ENCODE measurements at regions not wholly inside any gene's neighbourhood (a gene's known extent, or its start where the extent isn't known, plus 50 kb on each side); places are given as distances from the start of the nearest gene placed in this dataset.

- H3K27ac ChIP-seq (ENCODE audit: low read length), result no peak overlapping the region
- no peak overlapping the region for H3K4me3 ChIP-seq (ENCODE audit: low read length)
- ATAC-seq (no peak), DNase-seq (no peak)
- peaks cover 0 to 2% of the 10 kb centered on the region in 2 donors for H3K9me3 Mint-ChIP-seq
- H3K36me3 ChIP-seq (ENCODE audit: control insufficient read depth, insufficient read depth, low read length), result no peaks in the 10 kb centered on the region
- intact Hi-C loops (cut with micrococcal nuclease), result no loop called here
- H3K27me3 ChIP-seq (ENCODE audit: control insufficient read depth, insufficient read depth, low read length), result no peaks in the 10 kb centered on the region
- H3K27ac Mint-ChIP-seq, result no peak overlapping the region
- peaks cover 5% of the 10 kb centered on the region for H3K36me3 Mint-ChIP-seq
- no peak for TF ChIP-seq CTCF (IDR thresholded peaks at IDR 0.05)
- H3K27me3 Mint-ChIP-seq (ENCODE audit: low read depth in 2 of 2), result peaks cover 7 to 11% of the 10 kb centered on the region in 2 donors
- H3K4me3 Mint-ChIP-seq, result no peak overlapping the region
- no peaks in the 10 kb centered on the region for H3K9me3 ChIP-seq (ENCODE audit: control insufficient read depth, insufficient read depth, low read length)
- no peaks in the 10 kb centered on the region for H3K4me1 Mint-ChIP-seq
- no peaks in the 10 kb centered on the region for H3K4me1 ChIP-seq (ENCODE audit: control insufficient read depth, insufficient read depth, low read length)
These were observed 939.7 kb downstream of the KCNMA1 start for GRCh38 chr10:76697923-76698322.

GRCh38 chr10:76695069-76695468 is 942.5 kb downstream of the KCNMA1 start:
- H3K9me3 ChIP-seq (ENCODE audit: control insufficient read depth, insufficient read depth, low read length), result peaks cover 6% of the 10 kb centered on the region
- no peaks in the 10 kb centered on the region for H3K4me1 ChIP-seq (ENCODE audit: control insufficient read depth, insufficient read depth, low read length)
- Mint-ChIP-seq H3K4me3 (no peak overlapping the region), H3K27ac (no peak overlapping the region), H3K4me1 (no peaks in the 10 kb centered on the region), H3K9me3 (peaks cover 4 to 5% of the 10 kb centered on the region in 2 donors), H3K36me3 (peaks cover 5% of the 10 kb centered on the region), H3K27me3 (ENCODE audit: low read depth in 2 of 2) (peaks cover 7 to 11% of the 10 kb centered on the region in 2 donors)
- ATAC-seq (no peak), DNase-seq (no peak)
- TF ChIP-seq CTCF (IDR thresholded peaks at IDR 0.05), result no peak
- H3K36me3 ChIP-seq (ENCODE audit: control insufficient read depth, insufficient read depth, low read length), result no peaks in the 10 kb centered on the region
- no peaks in the 10 kb centered on the region for H3K27me3 ChIP-seq (ENCODE audit: control insufficient read depth, insufficient read depth, low read length)
- H3K4me3 ChIP-seq (ENCODE audit: low read length), result no peak overlapping the region
- H3K27ac ChIP-seq (ENCODE audit: low read length), result no peak overlapping the region
- intact Hi-C loops (cut with micrococcal nuclease), result no loop called here

- Histone ChIP-seq H3K4me3 (ENCODE audit: low read length) (no peak overlapping the region), H3K4me1 (ENCODE audit: control insufficient read depth, insufficient read depth, low read length) (no peaks in the 10 kb centered on the region), H3K9me3 (ENCODE audit: control insufficient read depth, insufficient read depth, low read length) (peaks cover 2% of the 10 kb centered on the region), H3K27me3 (ENCODE audit: control insufficient read depth, insufficient read depth, low read length) (no peaks in the 10 kb centered on the region), H3K36me3 (ENCODE audit: control insufficient read depth, insufficient read depth, low read length) (no peaks in the 10 kb centered on the region), H3K27ac (ENCODE audit: low read length) (no peak overlapping the region)
- ATAC-seq (no peak), DNase-seq (no peak)
- 72% methylated on average over 4 of the region's 5 CpGs for WGBS (ENCODE audit: insufficient coverage)
- Mint-ChIP-seq H3K4me1 (no peaks in the 10 kb centered on the region), H3K27ac (no peak overlapping the region), H3K4me3 (no peak overlapping the region), H3K27me3 (ENCODE audit: low read depth in 2 of 2) (no peaks in the 10 kb centered on the region), H3K36me3 (no peaks in the 10 kb centered on the region), H3K9me3 (peaks cover 3 to 8% of the 10 kb centered on the region in 2 donors)
- intact Hi-C loops (cut with micrococcal nuclease), result no loop called here
- no peak for TF ChIP-seq CTCF (IDR thresholded peaks at IDR 0.05)
These were observed 951.4 kb downstream of the KCNMA1 start for GRCh38 chr10:76686201-76686600.

- no peak overlapping the region for H3K27ac ChIP-seq (ENCODE audit: low read length)
- peaks cover 2 to 5% of the 10 kb centered on the region in 2 donors for H3K9me3 Mint-ChIP-seq
- H3K4me1 Mint-ChIP-seq, result no peaks in the 10 kb centered on the region
- no peaks in the 10 kb centered on the region for H3K9me3 ChIP-seq (ENCODE audit: control insufficient read depth, insufficient read depth, low read length)
- H3K4me1 ChIP-seq (ENCODE audit: control insufficient read depth, insufficient read depth, low read length), result no peaks in the 10 kb centered on the region
- no peaks in the 10 kb centered on the region for H3K27me3 ChIP-seq (ENCODE audit: control insufficient read depth, insufficient read depth, low read length)
- WGBS (ENCODE audit: insufficient coverage), result 89% methylated on average over 5 of the region's 5 CpGs
- no peak for ATAC-seq
- DNase-seq, result no peak
- intact Hi-C loops (cut with micrococcal nuclease), result no loop called here
- H3K4me3 Mint-ChIP-seq, result no peak overlapping the region
- no peaks in the 10 kb centered on the region for H3K27me3 Mint-ChIP-seq (ENCODE audit: low read depth in 2 of 2)
- no peak overlapping the region for H3K4me3 ChIP-seq (ENCODE audit: low read length)
- H3K36me3 Mint-ChIP-seq, result no peaks in the 10 kb centered on the region
- H3K27ac Mint-ChIP-seq, result no peak overlapping the region
- no peak for TF ChIP-seq CTCF (IDR thresholded peaks at IDR 0.05)
- H3K36me3 ChIP-seq (ENCODE audit: control insufficient read depth, insufficient read depth, low read length), result no peaks in the 10 kb centered on the region
These were observed 952.6 kb downstream of the KCNMA1 start for GRCh38 chr10:76684968-76685367.
